ENCODE measurements at regions not wholly inside any gene's neighbourhood (a gene's known extent, or its start where the extent isn't known, plus 50 kb on each side); places are given as distances from the start of the nearest gene placed in this dataset.

- DNase-seq (ENCODE audit: low read depth) = peak; percentile 15
- TF ChIP-seq CTCF (conservative IDR thresholded peaks at IDR 0.05; ENCODE audit: low read depth, low read length) = no peak
- no peak overlapping the region for H3K4me3 ChIP-seq (ENCODE audit: low read length)
These were observed 271.1 kb upstream of the MVB12B start for GRCh38 chr9:126055381-126055985.

- DNase-seq (ENCODE audit: low read depth) = no peak
- TF ChIP-seq CTCF (conservative IDR thresholded peaks at IDR 0.05; ENCODE audit: low read depth, low read length) = no peak
- no peak overlapping the region for H3K4me3 ChIP-seq (ENCODE audit: low read length)
These were observed 270.2 kb upstream of the MVB12B start for GRCh38 chr9:126056312-126057021.

GRCh38 chr9:126057121-126057825, 269.4 kb upstream of the MVB12B start:
- TF ChIP-seq CTCF (conservative IDR thresholded peaks at IDR 0.05; ENCODE audit: low read depth, low read length) = no peak
- H3K4me3 ChIP-seq (ENCODE audit: low read length) = no peak overlapping the region
- no peak for DNase-seq (ENCODE audit: low read depth)

- TF ChIP-seq CTCF (conservative IDR thresholded peaks at IDR 0.05; ENCODE audit: low read depth, low read length) = no peak
- H3K4me3 ChIP-seq (ENCODE audit: low read length) = no peak overlapping the region
- no peak for DNase-seq (ENCODE audit: low read depth)
These were observed 268.6 kb upstream of the MVB12B start for GRCh38 chr9:126058011-126058531.

- DNase-seq (ENCODE audit: low read depth) = no peak
- TF ChIP-seq CTCF (conservative IDR thresholded peaks at IDR 0.05; ENCODE audit: low read depth, low read length) = no peak
- H3K4me3 ChIP-seq (ENCODE audit: low read length) = no peak overlapping the region
These were observed 268.0 kb upstream of the MVB12B start for GRCh38 chr9:126058591-126058990.

- H3K4me3 ChIP-seq (ENCODE audit: low read length) = no peak overlapping the region
- no peak for TF ChIP-seq CTCF (conservative IDR thresholded peaks at IDR 0.05; ENCODE audit: low read depth, low read length)
These were observed 265.1 kb upstream of the MVB12B start for GRCh38 chr9:126061575-126061974.

More at GRCh38 chr9:126061575-126061974, 265.1 kb upstream of the MVB12B start:
- DNase-seq (ENCODE audit: low read depth) = no peak

Data from retinal pigment epithelial cell (primary cell).